ENCODE measurements at regions not wholly inside any gene's neighbourhood (a gene's known extent, or its start where the extent isn't known, plus 50 kb on each side); places are given as distances from the start of the nearest gene placed in this dataset.

DNA sequence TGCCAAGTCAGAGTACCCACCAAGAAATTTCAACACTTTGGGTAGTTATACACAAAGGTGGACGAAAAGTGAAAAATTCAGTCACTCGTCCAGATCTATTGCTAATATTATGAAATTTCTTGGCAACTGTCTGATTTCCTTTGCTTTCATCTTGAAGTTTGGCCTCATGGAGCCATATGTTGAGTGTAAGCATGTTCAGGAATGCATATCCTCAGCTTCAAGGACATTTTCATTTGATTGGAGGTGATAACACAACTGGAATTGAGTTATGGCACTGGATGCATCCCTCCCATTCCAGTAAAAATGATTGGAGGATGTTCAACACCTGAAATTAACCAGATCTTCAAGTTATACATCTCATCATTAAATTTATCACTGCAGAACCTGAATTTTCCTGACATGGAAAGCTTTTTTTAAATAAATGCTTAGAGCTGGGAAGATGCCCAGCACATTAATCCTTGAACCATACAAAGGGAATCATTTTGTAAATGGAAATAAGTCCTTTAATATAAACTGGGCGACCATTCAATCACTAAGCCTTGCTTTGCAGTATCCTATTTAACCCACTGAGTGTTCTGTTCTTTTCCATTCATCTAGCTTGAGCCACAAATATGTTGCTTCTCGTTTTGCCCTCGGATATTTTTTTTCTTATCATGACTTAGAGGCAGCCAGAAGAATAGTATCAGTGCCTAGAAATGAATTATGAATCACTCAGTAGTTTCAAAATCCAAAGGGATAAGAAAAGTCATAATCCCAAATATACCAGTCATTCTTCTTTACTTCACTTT is 273.7 kb upstream of the PIK3R1 start:
- Histone ChIP-seq H3K36me3 (ENCODE audit: low read depth) (no peaks in the 10 kb centered on the region), H2AFZ (no peak overlapping the region), H3K4me2 (no peak overlapping the region)

DNA sequence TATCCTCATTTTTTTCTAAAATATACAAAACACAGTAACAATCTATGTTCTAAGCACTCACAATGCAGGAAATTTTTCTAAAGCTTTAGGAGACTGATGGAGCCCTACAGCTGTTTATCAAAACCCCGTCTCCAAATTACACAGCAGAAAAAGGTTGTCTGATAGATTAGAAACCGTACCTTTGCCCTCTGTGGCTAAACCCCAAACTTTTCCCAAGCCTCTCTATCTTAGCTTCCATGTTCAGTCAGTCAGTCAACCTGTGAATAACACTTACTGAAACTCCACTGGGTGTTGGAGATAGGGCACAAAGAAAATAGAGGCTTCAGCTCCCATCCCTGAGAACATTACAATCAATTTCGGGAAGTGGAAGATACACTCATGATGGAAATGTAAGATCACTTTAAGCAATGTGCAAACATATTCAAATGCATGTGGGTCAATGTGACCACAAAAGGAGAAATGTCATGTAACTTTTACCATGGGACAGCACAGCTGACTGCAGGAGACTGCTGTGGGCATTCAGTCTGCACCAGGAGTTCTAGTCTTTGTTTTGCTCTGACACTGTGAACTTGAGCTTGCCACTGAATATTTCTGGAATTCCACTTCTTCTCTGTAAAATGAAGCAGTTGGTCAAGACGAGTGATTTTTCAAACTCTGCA is 279.5 kb upstream of the PIK3R1 start:
- no peaks in the 10 kb centered on the region for H3K9me2 ChIP-seq (ENCODE audit: insufficient read depth)
- no peaks in the 10 kb centered on the region for H3K79me2 ChIP-seq (ENCODE audit: low read depth)
- H3F3A ChIP-seq (ENCODE audit: insufficient read depth, low read depth) = no peaks in the 10 kb centered on the region
- POLR2A ChIA-PET (ENCODE audit: unreplicated experiment) = no interaction called here
- intact Hi-C loops (cut with micrococcal nuclease; ENCODE audit: unreplicated experiment) = no loop called here
- no peak overlapping the region for H3K27ac ChIP-seq
- no peak overlapping the region for H3K4me2 ChIP-seq
- H4K20me1 ChIP-seq (ENCODE audit: insufficient read depth) = no peaks in the 10 kb centered on the region
- H2AFZ ChIP-seq = no peak overlapping the region
- CTCF ChIA-PET = no interaction called here
- TF ChIP-seq CTCF (conservative IDR thresholded peaks at IDR 0.05) (no peak), EZH2 (IDR thresholded peaks at IDR 0.05; ENCODE audit: low read depth) (no peak)
- H3K36me3 ChIP-seq (ENCODE audit: low read depth) = no peaks in the 10 kb centered on the region
- no TSS peak for BruUV-seq (replicated peaks)
- no peaks in the 10 kb centered on the region for H3K27me3 ChIP-seq (ENCODE audit: insufficient read depth, low read depth)
- no peaks in the 10 kb centered on the region for H3K4me1 ChIP-seq (replicated peaks; ENCODE audit: insufficient read depth)
- H3K9me3 ChIP-seq (ENCODE audit: insufficient read depth, low read depth) = no peaks in the 10 kb centered on the region
- no peak for DNase-seq
- no peak overlapping the region for H3K4me3 ChIP-seq

More for the DNA sequence above, 273.7 kb upstream of the PIK3R1 start:
- Histone ChIP-seq H3K27me3 (ENCODE audit: insufficient read depth, low read depth) (no peaks in the 10 kb centered on the region), H3K27ac (no peak overlapping the region), H3K4me3 (no peak overlapping the region), H3K4me1 (replicated peaks; ENCODE audit: insufficient read depth) (no peaks in the 10 kb centered on the region), H4K20me1 (ENCODE audit: insufficient read depth) (no peaks in the 10 kb centered on the region), H3K9me3 (ENCODE audit: insufficient read depth, low read depth) (no peaks in the 10 kb centered on the region), H3K9me2 (ENCODE audit: insufficient read depth) (no peaks in the 10 kb centered on the region), H3F3A (ENCODE audit: insufficient read depth, low read depth) (no peaks in the 10 kb centered on the region), H3K79me2 (ENCODE audit: low read depth) (no peaks in the 10 kb centered on the region)
- CTCF ChIA-PET = no interaction called here
- TF ChIP-seq EZH2 (IDR thresholded peaks at IDR 0.05; ENCODE audit: low read depth) (no peak), CTCF (conservative IDR thresholded peaks at IDR 0.05) (no peak)
- POLR2A ChIA-PET (ENCODE audit: unreplicated experiment) = no interaction called here
- no peak for DNase-seq
- intact Hi-C loops (cut with micrococcal nuclease; ENCODE audit: unreplicated experiment) = no loop called here
- no TSS peak for BruUV-seq (replicated peaks)

DNA sequence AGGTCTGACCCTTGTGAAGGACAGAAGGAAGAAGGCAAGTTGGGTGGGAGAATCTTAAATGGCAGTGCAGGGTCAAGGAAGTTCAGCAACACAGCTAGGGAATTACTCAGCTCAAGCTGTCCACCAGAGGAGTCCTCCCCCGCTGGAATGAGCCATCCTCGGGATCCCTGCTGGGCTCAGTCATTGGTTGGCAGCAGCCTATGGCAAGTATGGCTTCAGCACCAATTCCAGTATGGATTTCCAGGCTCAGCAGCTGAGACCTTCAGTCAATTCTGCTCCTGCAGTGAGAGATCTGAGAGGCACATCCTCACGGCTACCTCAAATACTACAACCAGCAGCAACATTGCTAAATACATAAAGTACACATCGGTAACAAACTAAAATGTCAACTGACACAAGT is 280.6 kb upstream of the PIK3R1 start:
- no peak overlapping the region for H2AFZ ChIP-seq
- no peaks in the 10 kb centered on the region for H3K9me2 ChIP-seq (ENCODE audit: insufficient read depth)
- no peaks in the 10 kb centered on the region for H3K79me2 ChIP-seq (ENCODE audit: low read depth)
- H3K4me3 ChIP-seq = no peak overlapping the region
- TF ChIP-seq CTCF (conservative IDR thresholded peaks at IDR 0.05) (no peak), EZH2 (IDR thresholded peaks at IDR 0.05; ENCODE audit: low read depth) (no peak)
- H3K9me3 ChIP-seq (ENCODE audit: insufficient read depth, low read depth) = no peaks in the 10 kb centered on the region
- ChIA-PET CTCF (no interaction called here), POLR2A (ENCODE audit: unreplicated experiment) (no interaction called here)
- no peaks in the 10 kb centered on the region for H3K27me3 ChIP-seq (ENCODE audit: insufficient read depth, low read depth)
- no peak for DNase-seq
- BruUV-seq (replicated peaks) = no TSS peak
- intact Hi-C loops (cut with micrococcal nuclease; ENCODE audit: unreplicated experiment) = no loop called here
- no peaks in the 10 kb centered on the region for H4K20me1 ChIP-seq (ENCODE audit: insufficient read depth)
- H3K27ac ChIP-seq = no peak overlapping the region
- H3K4me1 ChIP-seq (replicated peaks; ENCODE audit: insufficient read depth) = no peaks in the 10 kb centered on the region
- H3K4me2 ChIP-seq = no peak overlapping the region
- no peaks in the 10 kb centered on the region for H3F3A ChIP-seq (ENCODE audit: insufficient read depth, low read depth)
- no peaks in the 10 kb centered on the region for H3K36me3 ChIP-seq (ENCODE audit: low read depth)
